Spleen (tissue), 11 donors: ENCODE measurements at regions not wholly inside any gene's neighbourhood (a gene's known extent, or its start where the extent isn't known, plus 50 kb on each side); places are given as distances from the start of the nearest gene placed in this dataset.

Source experiments
- DNase-seq: peaks from one replicate; pipeline ENCODE4 v3.0.0-alpha.2; 2020
- H3K27ac ChIP-seq, 8 donors: fragments of 200-600 bp; sonication (generic) in 7 of 8; 1 replicate in 4 of 8; 2 replicates in 4 of 8; pipeline versions ENCODE4 v1.5.0 to v1.8.0; 2016 to 2021; ENCODE audit warnings: inconsistent platforms in 4 of 8, mild to moderate bottlenecking in 4 of 8, moderate library complexity in 1 of 8
- H3K27me3 ChIP-seq, 7 donors: fragments of 200-600 bp; sonication (generic) in 6 of 7; replicated peaks in 1 of 7; 1 replicate in 4 of 7; 2 replicates in 3 of 7; pipeline versions ENCODE4 v1.5.0 to v1.8.0; 2016 to 2021; ENCODE audit warnings: inconsistent platforms in 3 of 7, mild to moderate bottlenecking in 1 of 7
- H3K36me3 ChIP-seq, 6 donors: fragments of 200-600 bp; sonication (generic) in 5 of 6; 1 replicate in 4 of 6; 2 replicates in 2 of 6; pipeline versions ENCODE4 v1.5.0 to v1.8.0; 2016 to 2021; ENCODE audit warnings: inconsistent platforms in 2 of 6
- H3K4me1 ChIP-seq, 6 donors: fragments of 200-600 bp; sonication (generic) in 5 of 6; 1 replicate in 3 of 6; 2 replicates in 3 of 6; pipeline versions ENCODE4 v1.5.0 to v1.8.0; 2016 to 2021; ENCODE audit warnings: inconsistent platforms in 3 of 6
- H3K4me3 ChIP-seq, 8 donors: fragments of 200-600 bp; sonication (generic) in 7 of 8; 1 replicate in 4 of 8; 2 replicates in 4 of 8; pipeline versions ENCODE4 v1.5.0 to v1.8.0; 2016 to 2021; ENCODE audit warnings: inconsistent platforms in 4 of 8, mild to moderate bottlenecking in 4 of 8, moderate library complexity in 2 of 8
- H3K9me3 ChIP-seq, 8 donors: fragments of 200-600 bp; sonication (generic) in 7 of 8; 1 replicate in 4 of 8; 2 replicates in 4 of 8; pipeline versions ENCODE4 v1.5.0 to v1.8.0; 2016 to 2021; ENCODE audit warnings: inconsistent platforms in 4 of 8
- CTCF ChIP-seq, 11 experiments: fragments of 200-600 bp in 7 of 11; fragments of 450-650 bp in 4 of 11; sonication (generic) in 4 of 11; IDR thresholded peaks in 8 of 11; conservative IDR thresholded peaks in 3 of 11; 1 replicate in 7 of 11; 2 replicates in 4 of 11; pipeline versions ENCODE4 v1.4.0 to v1.8.0; 2016 to 2021; ENCODE audit warnings: antibody characterized with exemption in 11 of 11, inconsistent platforms in 4 of 11, mild to moderate bottlenecking in 1 of 11
- POLR2A ChIP-seq, 3 donors: fragments of 450-650 bp; IDR thresholded peaks; one replicate each; pipeline ENCODE4 v1.5.1; 2017; ENCODE audit warnings: antibody characterized with exemption in 3 of 3, mild to moderate bottlenecking in 1 of 3
- POLR2AphosphoS5 ChIP-seq, 3 donors: sonication (generic); formaldehyde crosslinking; IDR thresholded peaks; one replicate each; pipeline ENCODE4 v1.5.1; 2017; ENCODE audit warnings: antibody characterized with exemption in 3 of 3
- WGBS, 5 donors: extraction: QIAGEN DNeasy Blood & Tissue Kit in 3 of 5; methylation state at CpG; one replicate each; pipeline versions ENCODE4 v1.1.5 to v1.1.7; 2013 to 2018; 5-methylcytosine and 5-hydroxymethylcytosine counted together
- intact Hi-C: fragments of 100-400 bp; cut with DNase I; formaldehyde crosslinking; loops from one replicate; pipeline ENCODE4 v1.15.0; 2023; ENCODE audit warnings: low total_unique reads
- donor health status: healthy with polysubstance abuse.
- donor health status: DM: no; HTN: no; CAD: no; lungs with moderate emphysema.
- donor health status: DM: no; HTN: no; CAD: no.
- donor health status: Bipolar disorder and iron deficiency.
- donor health status: healthy.
- donor health status: DM: no; HTN: no; CAD: no.
- donor health status: DM: yes; HTN: yes; CAD: no.

GRCh38 chr1:232687728-232688127, 57.8 kb upstream of the SIPA1L2 start:
- H3K4me3 ChIP-seq: no peak overlapping the region
- no peak for TF ChIP-seq POLR2A (IDR thresholded peaks at IDR 0.05)
- no peak for TF ChIP-seq POLR2AphosphoS5 (IDR thresholded peaks at IDR 0.05)
- no peak for TF ChIP-seq CTCF (IDR thresholded peaks at IDR 0.05 in 8 of 11, conservative IDR thresholded peaks at IDR 0.05 in 3 of 11)
- H3K4me1 ChIP-seq: no peaks in the 10 kb centered on the region
- WGBS, 5 donors: 89 to 97% (median 91%) methylated on average over 5 of the region's 5 CpGs
- intact Hi-C loops: no loop called here
- peaks cover 0 to 6% (median 0%) of the 10 kb centered on the region in 7 donors for H3K27me3 ChIP-seq
- H3K9me3 ChIP-seq: no peaks in the 10 kb centered on the region
- no peaks in the 10 kb centered on the region for H3K36me3 ChIP-seq
- no peak for DNase-seq
- no peak overlapping the region for H3K27ac ChIP-seq

GRCh38 chr1:232688398-232688797, 58.5 kb upstream of the SIPA1L2 start:
- Histone ChIP-seq H3K36me3 (no peaks in the 10 kb centered on the region), H3K4me1 (no peaks in the 10 kb centered on the region), H3K27ac (no peak overlapping the region), H3K27me3 (peaks cover 0 to 6% (median 0%) of the 10 kb centered on the region in 7 donors), H3K9me3 (no peaks in the 10 kb centered on the region), H3K4me3 (no peak overlapping the region)
- TF ChIP-seq POLR2A (IDR thresholded peaks at IDR 0.05) (no peak), CTCF (IDR thresholded peaks at IDR 0.05 in 8 of 11, conservative IDR thresholded peaks at IDR 0.05 in 3 of 11) (no peak), POLR2AphosphoS5 (IDR thresholded peaks at IDR 0.05) (no peak)
- DNase-seq: no peak
- 77 to 93% (median 79%) methylated on average over 2 of the region's 2 CpGs for WGBS, 5 donors
- intact Hi-C loops: no loop called here

- no peak overlapping the region for H3K4me3 ChIP-seq
- TF ChIP-seq POLR2AphosphoS5 (IDR thresholded peaks at IDR 0.05) (no peak), POLR2A (IDR thresholded peaks at IDR 0.05) (no peak), CTCF (IDR thresholded peaks at IDR 0.05 in 8 of 11, conservative IDR thresholded peaks at IDR 0.05 in 3 of 11) (no peak)
- no peaks in the 10 kb centered on the region for H3K36me3 ChIP-seq
- peaks cover 0 to 6% (median 0%) of the 10 kb centered on the region in 7 donors for H3K27me3 ChIP-seq
- no peaks in the 10 kb centered on the region for H3K4me1 ChIP-seq
- intact Hi-C loops: no loop called here
- DNase-seq: no peak
- no peaks in the 10 kb centered on the region for H3K9me3 ChIP-seq
- H3K27ac ChIP-seq: no peak overlapping the region
- WGBS, 5 donors: 79 to 87% (median 86%) methylated on average over 3 of the region's 3 CpGs
These were observed 59.8 kb upstream of the SIPA1L2 start for GRCh38 chr1:232689711-232690110.

- intact Hi-C loops: no loop called here
- DNase-seq: no peak
- no peaks in the 10 kb centered on the region for H3K36me3 ChIP-seq
- H3K27ac ChIP-seq: no peak overlapping the region
- TF ChIP-seq POLR2AphosphoS5 (IDR thresholded peaks at IDR 0.05) (no peak), CTCF (IDR thresholded peaks at IDR 0.05 in 8 of 11, conservative IDR thresholded peaks at IDR 0.05 in 3 of 11) (no peak), POLR2A (IDR thresholded peaks at IDR 0.05) (no peak)
- no peaks in the 10 kb centered on the region for H3K9me3 ChIP-seq
- 50 to 64% (median 61%) methylated on average over 8 of the region's 8 CpGs for WGBS, 5 donors
- peaks cover 0 to 12% (median 0%) of the 10 kb centered on the region in 7 donors for H3K27me3 ChIP-seq
- no peaks in the 10 kb centered on the region for H3K4me1 ChIP-seq
- no peak overlapping the region for H3K4me3 ChIP-seq
These were observed 60.5 kb upstream of the SIPA1L2 start for GRCh38 chr1:232690285-232690935.
